Hepatocyte (in vitro differentiated cells): ENCODE measurements at regions not wholly inside any gene's neighbourhood (a gene's known extent, or its start where the extent isn't known, plus 50 kb on each side); places are given as distances from the start of the nearest gene placed in this dataset.

Experiments used
- DNase-seq: peaks from one replicate; pipeline ENCODE4 v3.0.0-alpha.2; 2016; ENCODE audit warnings: low spot score
- H2AFZ ChIP-seq: fragments of 200-600 bp; sonication (generic); 2 replicates; pipeline ENCODE4 v1.6.0; 2016; ENCODE audit warnings: antibody characterized with exemption, mild to moderate bottlenecking
- H3K27ac ChIP-seq: fragments of 200-600 bp; sonication (generic); 2 replicates; pipeline ENCODE4 v1.5.1; 2016; ENCODE audit warnings: mild to moderate bottlenecking
- H3K27me3 ChIP-seq: fragments of 200-600 bp; sonication (generic); 2 replicates; pipeline ENCODE4 v1.6.1; 2016
- H3K36me3 ChIP-seq: fragments of 200-600 bp; sonication (generic); replicated peaks from 2 replicates; pipeline ENCODE4 v1.5.1; 2016; ENCODE audit warnings: low read depth; ENCODE audit not compliant: insufficient read depth
- H3K4me1 ChIP-seq: fragments of 200-600 bp; sonication (generic); 2 replicates; pipeline ENCODE4 v1.5.1; 2016; ENCODE audit warnings: mild to moderate bottlenecking, moderate library complexity; ENCODE audit not compliant: insufficient read depth
- H3K4me2 ChIP-seq: fragments of 200-600 bp; sonication (generic); 2 replicates; pipeline ENCODE4 v1.6.0; 2016
- H3K4me3 ChIP-seq: fragments of 200-600 bp; sonication (generic); 2 replicates; pipeline ENCODE4 v1.5.1; 2016; ENCODE audit warnings: mild to moderate bottlenecking
- H3K79me2 ChIP-seq: fragments of 200-600 bp; sonication (generic); 2 replicates; pipeline ENCODE4 v1.6.0; 2017; ENCODE audit warnings: mild to moderate bottlenecking
- H3K9me2 ChIP-seq: fragments of 200-600 bp; sonication (generic); replicated peaks from 2 replicates; pipeline ENCODE4 v1.6.0; 2017; ENCODE audit warnings: mild to moderate bottlenecking; ENCODE audit not compliant: insufficient read depth
- H3K9me3 ChIP-seq: fragments of 200-600 bp; sonication (generic); 2 replicates; pipeline ENCODE4 v1.5.1; 2016; ENCODE audit warnings: low read depth, mild to moderate bottlenecking
- H4K20me1 ChIP-seq: fragments of 200-600 bp; sonication (generic); 2 replicates; pipeline ENCODE4 v1.6.0; 2016; ENCODE audit warnings: mild to moderate bottlenecking; ENCODE audit not compliant: insufficient read depth, poor library complexity, severe bottlenecking
- CTCF ChIP-seq: fragments of 200-600 bp; sonication (generic); IDR thresholded peaks from 2 replicates; pipeline ENCODE4 v1.5.1; 2016; ENCODE audit warnings: antibody characterized with exemption, mild to moderate bottlenecking; ENCODE audit not compliant: poor library complexity
- EZH2 ChIP-seq: fragments of 200-600 bp; sonication (generic); IDR thresholded peaks from 2 replicates; pipeline ENCODE4 v1.6.1; 2016; ENCODE audit warnings: antibody characterized with exemption, mild to moderate bottlenecking, borderline replicate concordance
- EZH2phosphoT487 ChIP-seq: fragments of 200-600 bp; sonication (generic); IDR thresholded peaks from one replicate; pipeline ENCODE4 v1.6.1; 2018; ENCODE audit warnings: antibody characterized with exemption, mild to moderate bottlenecking, low read depth, moderate library complexity; ENCODE audit not compliant: unreplicated experiment, severe bottlenecking
- WGBS: methylation state at CpG from one replicate; pipeline ENCODE4 v1.1.6; 2016; ENCODE audit warnings: low lambda C conversion rate; ENCODE audit errors: missing lambda C conversion rate; 5-methylcytosine and 5-hydroxymethylcytosine counted together

- Histone ChIP-seq H3K79me2 (no peaks in the 10 kb centered on the region), H3K27ac (no peak overlapping the region), H3K27me3 (peaks cover 24% of the 10 kb centered on the region), H3K4me2 (no peak overlapping the region), H3K9me3 (no peaks in the 10 kb centered on the region), H3K36me3 (no peaks in the 10 kb centered on the region), H3K4me3 (no peak overlapping the region), H3K4me1 (no peaks in the 10 kb centered on the region), H3K9me2 (no peaks in the 10 kb centered on the region), H2AFZ (no peak overlapping the region), H4K20me1 (no peaks in the 10 kb centered on the region)
- TF ChIP-seq EZH2 (no peak), CTCF (no peak), EZH2phosphoT487 (no peak)
- WGBS = 83% methylated on average over 3 of the region's 3 CpGs
- no peak for DNase-seq
Measured at GRCh38 chr10:117685431-117685830, 142.9 kb downstream of the EMX2 start.

GRCh38 chr10:117686606-117687005 lies 144.1 kb downstream of the EMX2 start:
- no peaks in the 10 kb centered on the region for H3K9me3 ChIP-seq
- no peaks in the 10 kb centered on the region for H4K20me1 ChIP-seq
- H3K9me2 ChIP-seq = no peaks in the 10 kb centered on the region
- TF ChIP-seq CTCF (no peak), EZH2phosphoT487 (no peak)
- H3K4me3 ChIP-seq = no peak overlapping the region
- no peaks in the 10 kb centered on the region for H3K36me3 ChIP-seq
- no peak overlapping the region for H2AFZ ChIP-seq
- DNase-seq = no peak
- WGBS = 84% methylated on average over 4 of the region's 4 CpGs
- no peaks in the 10 kb centered on the region for H3K79me2 ChIP-seq
- no peak overlapping the region for H3K4me2 ChIP-seq
- peaks cover 24% of the 10 kb centered on the region for H3K27me3 ChIP-seq
- H3K4me1 ChIP-seq = no peaks in the 10 kb centered on the region
- H3K27ac ChIP-seq = no peak overlapping the region

- DNase-seq = no peak
Measured at GRCh38 chr10:117688358-117688757, 145.8 kb downstream of the EMX2 start.

More at GRCh38 chr10:117688358-117688757, 145.8 kb downstream of the EMX2 start:
- Histone ChIP-seq H3K79me2 (no peaks in the 10 kb centered on the region), H3K4me1 (no peaks in the 10 kb centered on the region), H4K20me1 (no peaks in the 10 kb centered on the region), H3K4me3 (no peak overlapping the region), H2AFZ (no peak overlapping the region), H3K27me3 (peaks cover 28% of the 10 kb centered on the region), H3K36me3 (no peaks in the 10 kb centered on the region), H3K9me2 (no peaks in the 10 kb centered on the region), H3K9me3 (no peaks in the 10 kb centered on the region), H3K4me2 (no peak overlapping the region), H3K27ac (no peak overlapping the region)
- TF ChIP-seq EZH2 (no peak), EZH2phosphoT487 (no peak), CTCF (no peak)
- WGBS = 57% methylated on average over 3 of the region's 3 CpGs
